GM20431 (cell line): ENCODE measurements at regions not wholly inside any gene's neighbourhood (a gene's known extent, or its start where the extent isn't known, plus 50 kb on each side); places are given as distances from the start of the nearest gene placed in this dataset.

Source experiments
- in situ Hi-C: fragments of 300-500 bp; cut with MseI, MboI; formaldehyde crosslinking; loops from one replicate; pipeline ENCODE4 v1.15.0; 2020; ENCODE audit warnings: low sequenced_read_pairs; ENCODE audit not compliant: unreplicated experiment

- in situ Hi-C loops: loop anchor here (25.0 kb wide), 1 partner anchor 112 kb away; the partner anchor contains the start of gene SEMA6D
These were observed 106.8 kb downstream of the SEMA6D start for GRCh38 chr15:47824147-47824546.

DNA sequence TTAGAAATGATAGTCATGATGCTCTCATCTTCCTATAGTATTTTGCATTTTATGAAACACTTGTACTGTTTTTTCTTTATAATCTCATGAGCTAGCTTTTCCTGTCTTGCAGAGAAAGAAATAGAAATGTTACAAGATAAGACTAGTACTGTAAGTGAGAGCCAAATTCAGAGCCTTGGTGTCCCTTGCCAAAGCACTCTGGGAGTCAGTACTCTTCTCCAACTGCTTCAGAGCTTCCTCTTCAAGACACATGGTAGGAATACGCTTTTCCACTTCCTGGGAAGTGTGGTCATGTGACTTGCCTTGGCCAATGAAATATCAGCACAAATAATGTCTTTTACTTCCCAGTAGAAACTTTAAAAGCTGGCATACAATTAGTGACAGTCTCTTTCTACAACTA is 112.4 kb downstream of the SEMA6D start:
- in situ Hi-C loops: no loop called here

- in situ Hi-C loops: no loop called here
These were observed 116.8 kb downstream of the SEMA6D start for GRCh38 chr15:47834093-47834492.

- in situ Hi-C loops: no loop called here
These were observed 122.0 kb downstream of the SEMA6D start for GRCh38 chr15:47839233-47839825.

DNA sequence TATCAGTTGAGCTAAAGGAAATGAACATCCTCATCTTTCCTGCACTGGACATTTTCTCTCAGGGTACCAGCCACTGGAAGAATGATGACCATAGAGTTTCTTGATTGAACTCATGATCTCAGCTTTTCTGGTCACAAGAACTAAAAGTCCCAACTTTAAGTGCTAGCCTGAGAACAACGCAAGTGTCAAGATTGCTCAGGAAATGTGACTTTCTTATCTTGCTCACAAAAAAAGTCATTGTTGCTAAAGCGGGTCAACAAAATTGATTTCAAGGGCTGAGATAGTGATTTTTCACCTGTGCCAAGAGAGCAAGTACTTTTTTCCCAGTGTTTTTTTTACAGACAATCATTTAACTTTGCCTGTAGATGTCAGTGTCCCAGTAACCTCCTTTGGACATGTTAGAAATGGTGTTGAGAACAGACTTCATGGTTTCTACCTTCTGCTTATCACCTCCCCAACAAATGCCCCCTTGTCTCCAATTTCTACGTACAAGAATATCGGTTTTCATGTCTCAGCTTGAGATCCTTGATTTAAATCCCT is 125.9 kb downstream of the SEMA6D start:
- in situ Hi-C loops: no loop called here

DNA sequence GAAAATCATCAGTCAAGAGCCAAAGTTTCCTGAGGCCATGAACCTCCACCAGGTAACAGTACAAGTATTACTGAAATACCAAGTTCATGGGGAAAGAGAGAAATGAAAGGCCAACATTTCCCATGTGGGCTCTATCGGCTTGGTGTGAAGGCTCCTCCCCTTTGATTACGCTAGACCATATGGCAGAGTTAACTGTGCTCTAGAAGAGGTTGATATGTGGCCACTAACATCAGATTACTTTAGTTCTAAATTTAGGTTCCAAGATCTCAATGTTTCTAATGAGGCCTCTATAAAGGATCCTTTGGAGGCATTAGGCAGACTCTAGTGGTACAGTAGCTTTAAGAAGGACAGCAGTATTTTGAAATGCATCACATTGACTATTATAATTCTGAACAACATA is 127.1 kb downstream of the SEMA6D start:
- in situ Hi-C loops: no loop called here

DNA sequence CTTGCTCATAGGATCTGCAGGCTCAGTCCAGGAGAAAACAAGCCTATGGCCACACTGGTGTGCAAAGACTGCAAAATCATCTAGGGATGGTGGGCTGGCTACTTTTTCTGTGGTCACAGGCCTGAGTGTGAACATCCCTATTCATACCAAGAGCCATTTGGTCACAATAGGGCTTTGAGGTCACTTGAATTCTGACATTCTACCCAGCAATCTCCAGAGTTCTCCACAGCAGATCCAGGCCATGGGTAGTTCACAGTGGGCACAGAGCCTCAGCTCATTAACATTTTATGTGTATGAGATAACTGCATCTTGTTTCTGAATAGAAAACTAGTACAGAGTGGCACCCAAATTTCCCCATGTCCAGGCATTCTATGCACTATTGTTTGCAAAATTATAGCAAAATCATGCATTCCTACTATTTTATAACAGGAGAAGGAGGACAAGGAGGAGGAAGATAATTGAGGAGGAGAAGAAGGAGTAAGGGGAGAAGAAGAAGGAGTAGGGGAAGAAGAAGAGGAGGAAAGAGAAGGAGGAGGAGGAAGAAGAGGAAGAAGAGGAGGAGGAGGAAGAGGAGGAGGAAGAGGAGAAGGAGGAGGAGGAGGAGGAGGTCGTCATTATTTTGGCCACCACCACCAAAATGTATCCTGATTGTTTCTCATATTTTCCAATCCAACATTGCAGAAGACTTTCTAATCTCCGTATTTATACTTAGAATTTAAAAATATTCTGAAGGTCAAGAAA is 129.0 kb downstream of the SEMA6D start:
- in situ Hi-C loops: no loop called here

DNA sequence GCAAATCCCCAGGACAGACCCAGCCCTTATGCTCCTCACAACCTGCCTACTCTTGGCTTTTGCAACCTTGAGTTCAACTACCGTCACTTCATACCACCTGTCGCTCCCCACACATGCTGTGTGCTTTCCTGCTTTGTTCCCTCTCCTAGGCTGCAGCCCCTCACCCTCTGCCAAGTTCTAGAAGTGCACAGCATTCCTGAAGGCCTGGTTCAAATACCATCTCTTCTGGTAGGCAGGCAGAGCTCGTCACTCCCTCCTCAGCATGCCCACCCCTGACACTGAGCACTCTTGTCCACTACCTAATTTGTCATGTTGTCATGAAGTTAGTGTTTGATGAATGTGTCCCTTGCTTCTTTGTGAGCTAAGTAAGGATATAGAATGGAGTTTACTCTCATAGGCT is 129.6 kb downstream of the SEMA6D start:
- in situ Hi-C loops: no loop called here

GRCh38 chr15:47856071-47856470 is 138.8 kb downstream of the SEMA6D start:
- in situ Hi-C loops: no loop called here

DNA sequence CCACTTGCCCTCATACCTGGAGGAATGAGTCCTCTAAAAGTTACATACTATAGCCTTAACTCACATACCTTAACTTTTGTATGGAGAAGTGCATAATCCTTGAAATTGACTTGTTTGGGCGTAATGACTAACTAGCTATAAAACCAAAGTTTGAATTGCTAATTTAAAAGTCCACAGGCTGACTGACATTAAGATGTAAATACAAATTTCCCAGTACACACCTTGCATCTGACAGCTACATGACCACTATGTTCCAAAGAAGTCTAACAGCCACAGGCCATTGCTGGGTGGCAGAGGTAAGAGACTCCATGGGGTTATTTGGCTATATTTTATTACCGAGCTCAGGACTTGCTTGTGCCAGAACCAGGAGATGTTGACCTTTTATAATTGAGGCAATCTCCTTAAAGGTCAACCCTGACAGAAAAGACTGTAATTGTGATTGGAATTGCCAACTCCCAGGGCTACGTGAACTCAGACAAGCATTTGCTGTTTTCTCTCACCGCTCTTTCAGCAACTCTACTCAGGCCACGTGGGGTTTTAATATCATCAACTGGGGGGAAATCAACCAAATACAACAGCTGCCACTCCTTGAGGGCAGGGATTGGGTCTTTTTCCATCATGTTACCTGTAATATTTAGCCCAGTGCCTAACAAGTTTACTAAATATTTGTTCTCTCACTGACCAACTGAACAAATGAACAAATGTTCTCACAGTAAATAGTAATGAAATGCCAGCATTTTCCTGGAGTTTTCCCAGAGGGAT is 139.9 kb downstream of the SEMA6D start:
- in situ Hi-C loops: no loop called here

DNA sequence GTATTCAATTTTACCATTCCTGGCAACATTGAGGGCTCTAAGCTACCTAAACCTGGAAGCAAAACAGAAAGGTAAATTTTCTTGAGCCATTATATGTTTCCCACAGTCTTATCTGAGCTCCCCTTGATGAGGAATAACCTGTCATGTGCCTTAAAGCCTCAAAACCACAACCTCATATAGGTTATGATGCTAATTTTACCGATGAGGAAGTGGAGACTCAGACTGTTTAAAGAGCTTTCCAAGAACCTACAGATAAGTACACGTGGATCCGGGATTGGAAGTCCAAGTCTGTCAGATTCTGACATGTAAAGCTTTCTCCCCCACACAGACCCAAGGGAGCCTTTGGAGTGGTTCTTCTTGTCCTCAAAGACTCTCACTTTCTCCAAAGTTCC is 140.5 kb downstream of the SEMA6D start:
- in situ Hi-C loops: no loop called here

DNA sequence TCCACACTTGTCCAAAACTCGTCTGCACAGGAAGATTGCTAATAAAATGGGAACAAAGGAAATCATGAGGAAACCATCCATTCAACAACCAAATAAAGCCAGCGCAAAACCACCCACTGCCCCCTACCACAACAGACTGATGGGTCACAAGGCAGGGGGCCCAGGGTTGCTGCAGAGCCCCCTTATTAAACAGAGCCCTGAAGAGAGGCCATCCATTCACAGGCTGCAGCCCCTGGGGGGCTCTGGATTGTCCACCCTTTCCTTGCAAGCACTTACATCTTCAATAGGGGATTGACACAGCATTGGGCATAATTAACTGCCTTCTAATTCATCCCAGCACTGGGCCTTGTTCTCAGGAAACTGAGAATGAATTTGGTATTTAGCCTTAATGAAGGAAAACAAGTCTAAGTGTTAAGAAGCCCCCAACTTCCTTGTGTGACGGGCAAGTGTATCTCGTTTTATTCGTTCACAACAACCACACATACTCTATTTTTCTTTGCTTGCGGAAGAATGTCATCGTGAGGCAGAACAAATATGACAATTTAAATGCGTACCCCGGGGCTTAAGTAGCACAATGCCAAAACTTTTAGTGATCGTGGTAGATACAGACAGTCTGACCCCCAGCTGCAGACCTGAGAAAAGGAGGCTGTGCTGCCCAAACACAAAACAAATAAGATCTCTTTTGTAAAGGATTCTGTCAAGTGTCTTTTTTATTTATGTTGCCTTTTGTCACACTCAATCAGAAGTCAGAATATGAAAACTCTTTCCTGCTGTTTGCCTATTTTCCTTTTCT is 144.0 kb downstream of the SEMA6D start:
- in situ Hi-C loops: no loop called here

GRCh38 chr15:47862402-47862801 is 145.1 kb downstream of the SEMA6D start:
- in situ Hi-C loops: no loop called here

DNA sequence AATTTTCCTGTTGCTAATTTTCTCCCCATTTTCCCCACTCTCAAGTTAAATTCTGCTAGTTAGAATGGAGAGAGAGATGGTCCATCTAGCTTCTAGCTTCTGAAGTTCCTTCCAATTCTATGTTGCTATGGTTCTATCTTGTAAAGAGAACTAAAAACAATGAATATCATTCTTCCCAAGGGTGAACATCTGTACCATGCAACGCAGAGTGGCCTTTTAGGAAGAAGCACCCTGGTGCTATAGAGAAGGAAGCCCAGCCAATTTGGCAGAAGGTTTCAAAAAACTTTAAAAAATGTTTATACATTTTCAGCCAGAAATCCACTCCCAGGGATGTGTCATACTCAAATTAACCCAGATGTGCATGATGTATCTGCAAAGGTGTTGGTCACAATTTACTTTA is 149.1 kb downstream of the SEMA6D start:
- in situ Hi-C loops: no loop called here

DNA sequence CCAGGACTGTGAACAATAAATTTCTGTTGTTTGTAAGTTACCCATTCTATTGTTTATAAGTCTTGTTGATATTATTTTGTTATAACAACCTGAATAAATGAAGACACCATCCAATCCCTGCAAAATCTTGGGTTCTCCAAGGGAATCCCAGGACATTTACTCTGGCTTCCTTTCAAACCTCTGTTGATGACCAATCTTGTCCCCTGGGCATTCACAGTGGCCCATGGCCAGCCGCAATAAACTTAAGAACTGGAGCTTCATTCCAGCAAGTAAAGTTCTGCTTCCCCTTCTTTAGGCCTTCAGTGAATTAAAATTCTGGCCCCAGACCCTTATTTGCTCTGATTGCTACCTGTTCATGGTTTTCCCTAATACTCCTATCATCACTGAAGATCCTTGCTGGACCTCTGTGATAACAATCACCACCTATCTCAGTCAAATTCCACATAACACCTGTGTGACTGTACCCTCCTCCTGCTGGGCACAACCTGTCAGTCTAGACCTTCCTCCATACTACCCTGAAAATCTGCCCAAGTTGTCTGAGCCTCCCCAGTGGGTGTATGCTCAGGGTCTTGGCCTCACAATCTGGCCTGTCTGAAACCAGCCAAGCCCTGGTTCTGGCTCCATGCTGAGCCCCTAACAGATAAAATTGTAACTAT is 153.1 kb downstream of the SEMA6D start:
- in situ Hi-C loops: no loop called here

DNA sequence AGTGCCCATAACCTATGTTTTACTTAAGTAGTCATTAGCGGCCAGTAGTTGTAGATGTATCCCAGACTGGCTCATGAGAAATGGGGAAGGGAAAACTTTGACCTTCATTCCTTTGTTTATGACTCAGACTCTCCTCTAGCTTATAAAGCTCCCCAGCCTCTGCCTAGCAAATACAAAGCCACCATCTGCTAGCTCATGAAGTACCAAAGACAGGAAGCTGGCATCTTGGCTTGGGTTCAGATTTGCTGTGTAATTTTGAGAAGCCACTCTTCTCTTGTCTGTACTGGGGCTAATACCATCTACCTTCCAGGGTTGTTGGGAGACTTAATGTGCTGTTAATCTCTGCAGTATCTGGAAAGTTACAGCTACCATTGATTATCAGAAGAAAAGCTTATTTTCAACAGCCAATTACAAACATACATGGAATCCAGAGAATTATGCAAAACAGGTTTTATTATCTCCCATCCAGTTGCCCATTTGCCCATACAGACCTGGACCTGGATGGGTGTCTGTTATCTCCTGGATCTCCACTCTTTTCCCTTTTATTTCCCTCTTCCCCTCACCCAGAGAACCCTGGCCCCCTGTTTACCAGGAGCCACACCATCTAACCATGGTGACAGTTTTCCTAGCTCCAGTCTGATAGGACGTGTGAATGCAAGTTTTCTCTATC is 153.8 kb downstream of the SEMA6D start:
- in situ Hi-C loops: no loop called here

DNA sequence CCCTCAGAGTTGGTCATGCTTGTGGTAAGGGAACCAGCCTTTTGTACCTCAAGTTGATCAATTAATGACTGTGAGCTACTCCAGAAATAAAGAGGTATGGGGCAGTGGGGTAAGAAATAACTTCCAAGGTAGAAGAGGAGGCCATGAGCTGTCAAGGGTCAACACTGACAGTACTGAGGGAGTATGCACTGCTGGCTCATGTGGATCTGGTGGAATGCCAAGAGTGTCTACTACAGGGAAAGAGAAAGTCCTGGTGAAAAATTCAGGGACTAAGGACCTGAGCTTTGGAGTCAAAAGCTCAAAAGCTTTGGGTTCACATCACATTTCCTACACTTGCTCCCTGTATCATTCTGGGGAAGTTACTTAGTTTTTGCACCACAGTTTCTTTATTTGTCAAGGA is 154.9 kb downstream of the SEMA6D start:
- in situ Hi-C loops: no loop called here

DNA sequence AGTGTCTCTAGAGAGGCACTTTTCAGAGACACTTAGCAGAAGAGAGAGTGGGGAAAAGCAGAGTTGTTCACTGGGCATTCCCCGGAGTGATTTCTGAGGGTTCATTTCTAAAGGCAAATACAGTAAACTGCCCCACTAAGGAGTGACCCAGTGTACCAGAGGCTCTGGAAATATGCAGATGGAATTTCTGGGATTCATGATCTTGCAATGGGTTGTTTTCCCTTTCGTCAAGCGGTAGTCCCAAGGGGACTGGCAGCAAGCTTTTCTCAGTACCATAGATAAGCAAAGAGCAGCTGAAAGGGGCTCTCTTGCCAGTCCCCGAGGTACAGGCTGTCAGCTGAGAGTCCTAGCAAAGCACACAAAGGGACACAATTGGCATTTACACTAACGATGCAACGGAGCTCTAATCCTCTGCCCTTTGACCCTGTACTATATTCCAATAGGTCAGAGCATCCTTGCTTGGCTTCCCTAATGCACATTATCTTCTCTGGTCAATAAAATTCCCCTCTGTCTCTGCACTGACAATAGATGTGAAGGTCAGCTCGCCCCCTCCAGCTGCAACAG is 155.6 kb downstream of the SEMA6D start:
- in situ Hi-C loops: no loop called here

- in situ Hi-C loops: no loop called here
These were observed 159.7 kb downstream of the SEMA6D start for GRCh38 chr15:47876986-47877385.
